NOMO-1 (cell line): ENCODE measurements at regions not wholly inside any gene's neighbourhood (a gene's known extent, or its start where the extent isn't known, plus 50 kb on each side); places are given as distances from the start of the nearest gene placed in this dataset.
"Not testable (repeated sequence)": the region's sequence is repeated elsewhere in the genome, so short reads cannot be mapped to it uniquely, and the experiment has no call there.

ENCODE experiments used
- DNase-seq, 2 experiments: peaks; one replicate each; lab custom pipeline; 2025; ENCODE audit not compliant: unreplicated experiment in 2 of 2; lab: John Stamatoyannopoulos, UW

- no peak for DNase-seq
These were observed 80.1 kb upstream of the PTPRK start for GRCh38 chr6:128600397-128600951.

GRCh38 chr6:128599036-128599435, 78.6 kb upstream of the PTPRK start:
- DNase-seq: no peak

GRCh38 chr6:128598571-128598970, 78.2 kb upstream of the PTPRK start:
- no peak for DNase-seq

- no peak for DNase-seq
These were observed 77.6 kb upstream of the PTPRK start for GRCh38 chr6:128597956-128598355.

- no peak for DNase-seq
These were observed 76.6 kb upstream of the PTPRK start for GRCh38 chr6:128597004-128597403.

GRCh38 chr6:128595544-128595943, 75.1 kb upstream of the PTPRK start:
- no peak for DNase-seq

GRCh38 chr6:128586095-128586494, 65.7 kb upstream of the PTPRK start:
- no peak for DNase-seq

GRCh38 chr6:128580224-128581110, 60.1 kb upstream of the PTPRK start:
- DNase-seq: no peak

GRCh38 chr6:128575254-128575653, 54.9 kb upstream of the PTPRK start:
- DNase-seq: not testable (repeated sequence)

GRCh38 chr6:128574402-128574801, 54.0 kb upstream of the PTPRK start:
- DNase-seq: no peak

- DNase-seq: no peak
These were observed 52.6 kb upstream of the PTPRK start for GRCh38 chr6:128573036-128573435.

GRCh38 chr6:128572294-128572693, 51.9 kb upstream of the PTPRK start:
- DNase-seq: no peak

GRCh38 chr6:128570680-128571063, 50.3 kb upstream of the PTPRK start:
- DNase-seq: no peak

GRCh38 chr6:128569732-128570679, 49.6 kb upstream of the PTPRK start:
- no peak for DNase-seq
